ENCODE measurements at regions not wholly inside any gene's neighbourhood (a gene's known extent, or its start where the extent isn't known, plus 50 kb on each side); places are given as distances from the start of the nearest gene placed in this dataset.
"Not testable (repeated sequence)": the region's sequence is repeated elsewhere in the genome, so short reads cannot be mapped to it uniquely, and the experiment has no call there.

GRCh38 chr4:174066611-174067205, 216.8 kb downstream of the FBXO8 start:
- DNase-seq = no peak

GRCh38 chr4:174062831-174063230, 220.6 kb downstream of the FBXO8 start:
- no peak for DNase-seq

GRCh38 chr4:174061026-174061425, 222.4 kb downstream of the FBXO8 start:
- DNase-seq = no peak

GRCh38 chr4:174058846-174059245, 224.6 kb downstream of the FBXO8 start:
- no peak for DNase-seq

GRCh38 chr4:174056959-174057358, 226.5 kb downstream of the FBXO8 start:
- DNase-seq = no peak

- no peak for DNase-seq
Observed at GRCh38 chr4:174055344-174055743, 228.1 kb downstream of the FBXO8 start.

- DNase-seq = no peak
Observed at GRCh38 chr4:174053895-174054294, 229.6 kb downstream of the FBXO8 start.

GRCh38 chr4:174047363-174047762, 236.1 kb downstream of the FBXO8 start:
- no peak for DNase-seq

GRCh38 chr4:174045829-174046228, 237.6 kb downstream of the FBXO8 start:
- not testable (repeated sequence) for DNase-seq

- DNase-seq = no peak
Observed at GRCh38 chr4:174045381-174045780, 238.1 kb downstream of the FBXO8 start.

- DNase-seq = no peak
Observed at GRCh38 chr4:174041555-174042105, 241.8 kb downstream of the FBXO8 start.

GRCh38 chr4:174040287-174040686, 243.2 kb downstream of the FBXO8 start:
- no peak for DNase-seq

- DNase-seq = no peak
Observed at GRCh38 chr4:174038481-174038880, 245.0 kb downstream of the FBXO8 start.

GRCh38 chr4:174037631-174038030, 245.8 kb downstream of the FBXO8 start:
- DNase-seq = no peak

GRCh38 chr4:174037049-174037448, 246.4 kb downstream of the FBXO8 start:
- DNase-seq = peak; percentile 44

- peak; percentile 73 for DNase-seq
Observed at GRCh38 chr4:174036576-174036975, 246.9 kb downstream of the FBXO8 start.

GRCh38 chr4:174036111-174036510, 247.4 kb downstream of the FBXO8 start:
- DNase-seq = peak; percentile 7

- no peak for DNase-seq
Observed at GRCh38 chr4:174023641-174024040, 259.8 kb downstream of the FBXO8 start.

GRCh38 chr4:174018236-174018635, 265.2 kb downstream of the FBXO8 start:
- no peak for DNase-seq

GRCh38 chr4:174016251-174016650, 267.2 kb downstream of the FBXO8 start:
- no peak for DNase-seq

GRCh38 chr4:174012886-174013259, 270.6 kb downstream of the FBXO8 start:
- no peak for DNase-seq

GRCh38 chr4:174012135-174012885, 271.2 kb downstream of the FBXO8 start:
- DNase-seq = no peak

- no peak for DNase-seq
Observed at GRCh38 chr4:174010547-174010946, 272.9 kb downstream of the FBXO8 start.

- no peak for DNase-seq
Observed at GRCh38 chr4:174009686-174010451, 273.6 kb downstream of the FBXO8 start.

Data from NCI-H1092 (cell line).